ENCODE measurements at regions not wholly inside any gene's neighbourhood (a gene's known extent, or its start where the extent isn't known, plus 50 kb on each side); places are given as distances from the start of the nearest gene placed in this dataset.

DNA sequence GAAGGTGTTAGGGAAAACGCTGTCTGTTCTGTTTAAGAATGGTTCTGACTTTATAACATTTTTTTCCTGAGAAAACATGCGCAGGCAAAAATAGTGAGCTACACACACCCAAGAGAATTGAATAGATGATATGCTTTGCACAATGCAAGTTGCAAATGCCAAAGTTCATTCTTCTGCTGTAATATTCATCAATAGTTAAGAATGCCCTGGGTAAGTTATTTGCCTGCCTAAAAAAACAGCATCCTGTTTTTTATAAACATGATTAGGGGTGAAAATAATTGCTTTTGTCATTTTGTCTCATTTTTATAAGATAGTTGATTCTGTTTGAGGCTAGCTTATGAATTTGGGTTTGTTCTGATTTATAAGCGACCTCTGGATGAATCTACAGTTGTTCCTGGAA, 99.4 kb downstream of the DTWD1 start:
- no peaks in the 10 kb centered on the region for H3K27me3 ChIP-seq (ENCODE audit: insufficient read depth, low read depth)
- no peak for DNase-seq
- no peaks in the 10 kb centered on the region for H3K9me2 ChIP-seq (ENCODE audit: insufficient read depth)
- intact Hi-C loops (cut with micrococcal nuclease; ENCODE audit: unreplicated experiment): no loop called here
- no peak for TF ChIP-seq EZH2 (IDR thresholded peaks at IDR 0.05; ENCODE audit: low read depth)
- no peaks in the 10 kb centered on the region for H3F3A ChIP-seq (ENCODE audit: insufficient read depth, low read depth)
- H3K4me2 ChIP-seq: no peak overlapping the region
- no peaks in the 10 kb centered on the region for H3K4me1 ChIP-seq (replicated peaks; ENCODE audit: insufficient read depth)
- BruUV-seq (replicated peaks): no TSS peak
- H2AFZ ChIP-seq: no peak overlapping the region
- no peaks in the 10 kb centered on the region for H3K79me2 ChIP-seq (ENCODE audit: low read depth)
- no peak overlapping the region for H3K27ac ChIP-seq
- ChIA-PET POLR2A (ENCODE audit: unreplicated experiment) (no interaction called here), CTCF (no interaction called here)
- H4K20me1 ChIP-seq (ENCODE audit: insufficient read depth): no peaks in the 10 kb centered on the region
- H3K9me3 ChIP-seq (ENCODE audit: insufficient read depth, low read depth): no peaks in the 10 kb centered on the region
- no peaks in the 10 kb centered on the region for H3K36me3 ChIP-seq (ENCODE audit: low read depth)
- H3K4me3 ChIP-seq: no peak overlapping the region

DNA sequence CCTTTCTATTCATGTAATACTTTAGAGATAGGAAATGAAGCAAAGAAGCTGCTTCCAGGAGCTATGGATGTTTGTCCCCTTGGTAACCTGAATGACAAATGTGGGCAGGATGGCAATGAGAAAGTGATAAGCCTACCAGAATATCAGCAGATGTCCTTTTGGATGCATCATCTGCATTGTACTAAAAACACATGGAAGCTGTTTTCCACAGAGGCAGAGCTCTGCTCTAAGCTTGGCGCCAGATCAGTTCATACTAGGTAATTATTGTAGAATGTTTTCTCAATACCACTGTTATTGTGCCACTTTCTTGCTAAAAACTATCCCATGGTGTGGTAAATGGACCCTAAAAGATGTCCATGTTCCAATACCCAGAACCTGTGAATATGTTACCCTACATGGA, 100.2 kb downstream of the DTWD1 start:
- H3K27me3 ChIP-seq (ENCODE audit: insufficient read depth, low read depth): no peaks in the 10 kb centered on the region
- H3K79me2 ChIP-seq (ENCODE audit: low read depth): no peaks in the 10 kb centered on the region
- intact Hi-C loops (cut with micrococcal nuclease; ENCODE audit: unreplicated experiment): no loop called here
- no peaks in the 10 kb centered on the region for H3K9me3 ChIP-seq (ENCODE audit: insufficient read depth, low read depth)
- no peak for DNase-seq
- H3K36me3 ChIP-seq (ENCODE audit: low read depth): no peaks in the 10 kb centered on the region
- H3K4me1 ChIP-seq (replicated peaks; ENCODE audit: insufficient read depth): no peaks in the 10 kb centered on the region
- H3K4me2 ChIP-seq: no peak overlapping the region
- ChIA-PET CTCF (no interaction called here), POLR2A (ENCODE audit: unreplicated experiment) (no interaction called here)
- H3K27ac ChIP-seq: no peak overlapping the region
- no peak overlapping the region for H3K4me3 ChIP-seq
- H2AFZ ChIP-seq: no peak overlapping the region
- no peaks in the 10 kb centered on the region for H3K9me2 ChIP-seq (ENCODE audit: insufficient read depth)
- no TSS peak for BruUV-seq (replicated peaks)
- H3F3A ChIP-seq (ENCODE audit: insufficient read depth, low read depth): no peaks in the 10 kb centered on the region
- no peak for TF ChIP-seq EZH2 (IDR thresholded peaks at IDR 0.05; ENCODE audit: low read depth)
- TF ChIP-seq, protein P1, sequence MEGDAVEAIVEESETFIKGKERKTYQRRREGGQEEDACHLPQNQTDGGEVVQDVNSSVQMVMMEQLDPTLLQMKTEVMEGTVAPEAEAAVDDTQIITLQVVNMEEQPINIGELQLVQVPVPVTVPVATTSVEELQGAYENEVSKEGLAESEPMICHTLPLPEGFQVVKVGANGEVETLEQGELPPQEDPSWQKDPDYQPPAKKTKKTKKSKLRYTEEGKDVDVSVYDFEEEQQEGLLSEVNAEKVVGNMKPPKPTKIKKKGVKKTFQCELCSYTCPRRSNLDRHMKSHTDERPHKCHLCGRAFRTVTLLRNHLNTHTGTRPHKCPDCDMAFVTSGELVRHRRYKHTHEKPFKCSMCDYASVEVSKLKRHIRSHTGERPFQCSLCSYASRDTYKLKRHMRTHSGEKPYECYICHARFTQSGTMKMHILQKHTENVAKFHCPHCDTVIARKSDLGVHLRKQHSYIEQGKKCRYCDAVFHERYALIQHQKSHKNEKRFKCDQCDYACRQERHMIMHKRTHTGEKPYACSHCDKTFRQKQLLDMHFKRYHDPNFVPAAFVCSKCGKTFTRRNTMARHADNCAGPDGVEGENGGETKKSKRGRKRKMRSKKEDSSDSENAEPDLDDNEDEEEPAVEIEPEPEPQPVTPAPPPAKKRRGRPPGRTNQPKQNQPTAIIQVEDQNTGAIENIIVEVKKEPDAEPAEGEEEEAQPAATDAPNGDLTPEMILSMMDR (conservative IDR thresholded peaks at IDR 0.05): no peak
- H4K20me1 ChIP-seq (ENCODE audit: insufficient read depth): no peaks in the 10 kb centered on the region

DNA sequence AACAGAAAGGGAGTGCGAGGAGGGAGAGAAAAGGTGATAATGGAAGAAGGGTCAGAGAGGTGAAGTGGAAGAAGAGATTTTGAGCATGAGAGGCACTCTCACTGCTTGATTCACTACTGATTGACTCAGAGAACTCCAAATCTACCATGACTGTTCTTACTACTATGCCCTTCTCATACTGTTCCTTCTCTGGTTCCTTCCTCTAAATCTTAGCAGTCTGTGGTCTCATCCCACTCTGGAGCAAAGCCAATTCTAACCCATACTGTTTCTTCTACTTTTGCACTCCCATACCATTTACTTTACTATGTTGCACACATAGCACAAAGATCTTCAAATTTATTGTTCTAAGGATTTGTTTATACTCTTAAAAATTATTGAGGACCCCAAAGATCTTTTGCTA, 100.8 kb downstream of the DTWD1 start:
- CTCF ChIA-PET: no interaction called here
- no peaks in the 10 kb centered on the region for H3K9me3 ChIP-seq (ENCODE audit: insufficient read depth, low read depth)
- H3K27ac ChIP-seq: no peak overlapping the region
- H3K9me2 ChIP-seq (ENCODE audit: insufficient read depth): no peaks in the 10 kb centered on the region
- no peaks in the 10 kb centered on the region for H3K4me1 ChIP-seq (replicated peaks; ENCODE audit: insufficient read depth)
- intact Hi-C loops (cut with micrococcal nuclease; ENCODE audit: unreplicated experiment): no loop called here
- POLR2A ChIA-PET (ENCODE audit: unreplicated experiment): no interaction called here
- H3K4me3 ChIP-seq: no peak overlapping the region
- H3F3A ChIP-seq (ENCODE audit: insufficient read depth, low read depth): no peaks in the 10 kb centered on the region
- no peak overlapping the region for H2AFZ ChIP-seq
- H3K36me3 ChIP-seq (ENCODE audit: low read depth): no peaks in the 10 kb centered on the region
- no TSS peak for BruUV-seq (replicated peaks)
- no peaks in the 10 kb centered on the region for H4K20me1 ChIP-seq (ENCODE audit: insufficient read depth)
- DNase-seq: no peak
- TF ChIP-seq, protein P1 (conservative IDR thresholded peaks at IDR 0.05): no peak
- no peak for TF ChIP-seq EZH2 (IDR thresholded peaks at IDR 0.05; ENCODE audit: low read depth)
- H3K4me2 ChIP-seq: no peak overlapping the region
- no peaks in the 10 kb centered on the region for H3K27me3 ChIP-seq (ENCODE audit: insufficient read depth, low read depth)
- no peaks in the 10 kb centered on the region for H3K79me2 ChIP-seq (ENCODE audit: low read depth)

DNA sequence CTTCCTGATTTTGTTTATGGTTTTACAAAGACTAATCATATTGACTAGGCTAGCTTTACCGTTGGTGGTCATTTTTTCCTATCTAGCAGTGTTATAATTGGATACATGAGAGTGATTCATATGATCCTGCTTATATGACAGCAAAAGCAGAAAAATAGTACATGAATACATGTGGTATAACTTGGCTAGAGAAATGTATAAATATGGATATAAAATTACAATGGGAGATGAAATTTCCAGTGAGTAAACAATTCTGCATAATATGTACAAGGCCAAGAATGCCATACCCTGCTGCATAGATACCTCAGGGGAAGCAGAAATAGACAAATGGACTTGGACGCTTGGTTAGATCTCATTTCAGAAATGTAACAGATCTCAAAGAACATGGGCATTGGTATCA, 103.1 kb downstream of the DTWD1 start:
- H3K9me3 ChIP-seq (ENCODE audit: insufficient read depth, low read depth): no peaks in the 10 kb centered on the region
- no peaks in the 10 kb centered on the region for H3K9me2 ChIP-seq (ENCODE audit: insufficient read depth)
- no peak overlapping the region for H3K4me3 ChIP-seq
- H3K79me2 ChIP-seq (ENCODE audit: low read depth): no peaks in the 10 kb centered on the region
- DNase-seq: no peak
- H2AFZ ChIP-seq: no peak overlapping the region
- no peak overlapping the region for H3K27ac ChIP-seq
- no peaks in the 10 kb centered on the region for H4K20me1 ChIP-seq (ENCODE audit: insufficient read depth)
- no peaks in the 10 kb centered on the region for H3K27me3 ChIP-seq (ENCODE audit: insufficient read depth, low read depth)
- POLR2A ChIA-PET (ENCODE audit: unreplicated experiment): no interaction called here
- H3F3A ChIP-seq (ENCODE audit: insufficient read depth, low read depth): no peaks in the 10 kb centered on the region
- H3K4me1 ChIP-seq (replicated peaks; ENCODE audit: insufficient read depth): no peaks in the 10 kb centered on the region
- intact Hi-C loops (cut with micrococcal nuclease; ENCODE audit: unreplicated experiment): no loop called here
- no peaks in the 10 kb centered on the region for H3K36me3 ChIP-seq (ENCODE audit: low read depth)
- CTCF ChIA-PET: no interaction called here
- TF ChIP-seq, protein P1 (conservative IDR thresholded peaks at IDR 0.05): no peak
- TF ChIP-seq EZH2 (IDR thresholded peaks at IDR 0.05; ENCODE audit: low read depth): no peak
- BruUV-seq (replicated peaks): no TSS peak
- no peak overlapping the region for H3K4me2 ChIP-seq
